Panc1 (cell line): ENCODE measurements at regions not wholly inside any gene's neighbourhood (a gene's known extent, or its start where the extent isn't known, plus 50 kb on each side); places are given as distances from the start of the nearest gene placed in this dataset.

ENCODE experiments used
- ATAC-seq: fragments of 200-7000 bp; cut with Tn5 transposase; 2 replicates; pipeline ENCODE4 v1.9.1; 2020; ENCODE audit warnings: mild to moderate bottlenecking, moderate library complexity
- BruUV-seq: library from RNA; stranded (reverse); fragments of 400-500 nt; replicated peaks from 2 replicates; lab custom pipeline; 2021; lab: Mats Ljungman, UMichigan
- CTCF ChIA-PET: fragments of 300-600 bp; sonication (Branson Sonifier 250); formaldehyde crosslinking; loops from one replicate; lab custom pipeline; 2022; ENCODE audit warnings: antibody characterized with exemption; lab: Charles Lee
- POLR2A ChIA-PET: fragments of 300-600 bp; sonication (Branson Sonifier 250); formaldehyde crosslinking; loops from one replicate; lab custom pipeline; 2022; ENCODE audit warnings: antibody characterized with exemption; lab: Charles Lee
- DNase-seq: peaks from one replicate; pipeline ENCODE4 v3.0.0-alpha.2; 2010; ENCODE audit warnings: low read depth, low spot score
- H3K27ac ChIP-seq: 2 replicates; pipeline ENCODE4 v1.5.1; 2011; ENCODE audit warnings: mild to moderate bottlenecking, low read length, inconsistent platforms
- H3K27me3 ChIP-seq: fragments of 200-500 bp; sonication (Bioruptor generic); 2 replicates; pipeline ENCODE4 v1.6.0; 2014; ENCODE audit warnings: low read length, inconsistent platforms; ENCODE audit not compliant: control insufficient read depth, insufficient read depth
- H3K36me3 ChIP-seq: fragments of 200-500 bp; sonication (Bioruptor generic); 2 replicates; pipeline ENCODE4 v1.5.1; 2014; ENCODE audit warnings: inconsistent platforms, mild to moderate bottlenecking, low read length, moderate library complexity; ENCODE audit not compliant: control insufficient read depth, insufficient read depth
- H3K4me1 ChIP-seq: 2 replicates; pipeline ENCODE4 v1.5.1; 2011; ENCODE audit warnings: inconsistent platforms, mild to moderate bottlenecking, low read length, moderate library complexity; ENCODE audit not compliant: control insufficient read depth, insufficient read depth
- H3K4me3 ChIP-seq, 2 experiments: 2 replicates each; pipeline ENCODE4 v1.5.1; 2011 to 2012; ENCODE audit warnings: low read depth in 2 of 2, low read length in 2 of 2, mild to moderate bottlenecking in 2 of 2, inconsistent platforms in 1 of 2, moderate library complexity in 1 of 2
- H3K9me3 ChIP-seq: fragments of 200-500 bp; sonication (Bioruptor generic); 2 replicates; pipeline ENCODE4 v1.5.1; 2014; ENCODE audit warnings: low read depth, mild to moderate bottlenecking, inconsistent platforms, low read length, moderate library complexity; ENCODE audit not compliant: control insufficient read depth, insufficient read depth
- CTCF ChIP-seq: fragments of 450-650 bp; IDR thresholded peaks from 2 replicates; pipeline ENCODE4 v1.5.1; 2017; ENCODE audit warnings: mild to moderate bottlenecking
- POLR2AphosphoS5 ChIP-seq: IDR thresholded peaks from 2 replicates; pipeline ENCODE4 v1.6.1; 2012; ENCODE audit warnings: mild to moderate bottlenecking, low read depth, low read length, moderate library complexity
- REST ChIP-seq, 2 experiments: IDR thresholded peaks; 2 replicates each; pipeline ENCODE4 v1.6.1; 2011 to 2012; ENCODE audit warnings: low read depth in 2 of 2, control low read depth in 1 of 2, low read length in 1 of 2, mild to moderate bottlenecking in 1 of 2, moderate library complexity in 1 of 2; ENCODE audit not compliant: insufficient read depth in 1 of 2
- SIN3A ChIP-seq: IDR thresholded peaks from 2 replicates; pipeline ENCODE4 v1.6.1; 2012; ENCODE audit warnings: low read depth, mild to moderate bottlenecking, low read length, moderate library complexity, borderline replicate concordance; ENCODE audit not compliant: insufficient read depth
- TCF7L2 ChIP-seq: IDR thresholded peaks from 2 replicates; pipeline ENCODE4 v1.6.1; 2011; ENCODE audit warnings: mild to moderate bottlenecking, low read depth, low read length, inconsistent platforms
- in situ Hi-C: cut with HindIII; loops from 2 replicates; pipeline ENCODE4 v1.10.0; 2016; ENCODE audit warnings: low sequenced_read_pairs, low pct_unique_long_range_greater_than_20kb
- intact Hi-C: fragments of 100-400 bp; cut with micrococcal nuclease; formaldehyde crosslinking; loops from one replicate; pipeline ENCODE4 v1.10.0; 2022; ENCODE audit not compliant: unreplicated experiment

GRCh38 chr13:84684804-84685203 lies 802.5 kb upstream of the SLITRK1 start:
- intact Hi-C loops (no loop called here), in situ Hi-C loops (no loop called here)
- no peak for ATAC-seq
- no peaks in the 10 kb centered on the region for H3K27me3 ChIP-seq
- BruUV-seq = no TSS peak
- H3K27ac ChIP-seq = no peak overlapping the region
- no peaks in the 10 kb centered on the region for H3K36me3 ChIP-seq
- no peaks in the 10 kb centered on the region for H3K9me3 ChIP-seq
- ChIA-PET CTCF (no interaction called here), POLR2A (no interaction called here)
- DNase-seq = no peak
- H3K4me3 ChIP-seq = no peak overlapping the region
- no peak for TF ChIP-seq POLR2AphosphoS5
- no peak for TF ChIP-seq REST (IDR thresholded peaks at IDR 0.05; ENCODE audit: insufficient read depth in 1 of 2, low read depth in 2 of 2, low read length in 1 of 2)
- TF ChIP-seq CTCF = no peak
- TF ChIP-seq TCF7L2 = no peak
- no peak for TF ChIP-seq SIN3A
- H3K4me1 ChIP-seq = no peaks in the 10 kb centered on the region

GRCh38 chr13:84684048-84684662 lies 801.9 kb upstream of the SLITRK1 start:
- no peak for ATAC-seq
- DNase-seq = no peak
- CTCF ChIA-PET = no interaction called here

More at GRCh38 chr13:84684048-84684662, 801.9 kb upstream of the SLITRK1 start:
- in situ Hi-C loops (no loop called here), intact Hi-C loops (no loop called here)
- Histone ChIP-seq H3K4me1 (no peaks in the 10 kb centered on the region), H3K9me3 (no peaks in the 10 kb centered on the region), H3K4me3 (no peak overlapping the region), H3K27ac (no peak overlapping the region), H3K36me3 (no peaks in the 10 kb centered on the region), H3K27me3 (no peaks in the 10 kb centered on the region)
- no TSS peak for BruUV-seq
- TF ChIP-seq SIN3A (no peak), CTCF (no peak), TCF7L2 (no peak)
- POLR2A ChIA-PET = no interaction called here
